GM12874 (cell line): ENCODE measurements at regions not wholly inside any gene's neighbourhood (a gene's known extent, or its start where the extent isn't known, plus 50 kb on each side); places are given as distances from the start of the nearest gene placed in this dataset.

Source experiments
- TF ChIP-seq, protein P1 (sequence below): IDR thresholded peaks from 2 replicates; pipeline ENCODE4 v1.5.1; 2011; ENCODE audit warnings: low read depth, mild to moderate bottlenecking, control low read depth, low read length, moderate library complexity; ENCODE audit not compliant: insufficient read depth

- TF ChIP-seq, protein P1, sequence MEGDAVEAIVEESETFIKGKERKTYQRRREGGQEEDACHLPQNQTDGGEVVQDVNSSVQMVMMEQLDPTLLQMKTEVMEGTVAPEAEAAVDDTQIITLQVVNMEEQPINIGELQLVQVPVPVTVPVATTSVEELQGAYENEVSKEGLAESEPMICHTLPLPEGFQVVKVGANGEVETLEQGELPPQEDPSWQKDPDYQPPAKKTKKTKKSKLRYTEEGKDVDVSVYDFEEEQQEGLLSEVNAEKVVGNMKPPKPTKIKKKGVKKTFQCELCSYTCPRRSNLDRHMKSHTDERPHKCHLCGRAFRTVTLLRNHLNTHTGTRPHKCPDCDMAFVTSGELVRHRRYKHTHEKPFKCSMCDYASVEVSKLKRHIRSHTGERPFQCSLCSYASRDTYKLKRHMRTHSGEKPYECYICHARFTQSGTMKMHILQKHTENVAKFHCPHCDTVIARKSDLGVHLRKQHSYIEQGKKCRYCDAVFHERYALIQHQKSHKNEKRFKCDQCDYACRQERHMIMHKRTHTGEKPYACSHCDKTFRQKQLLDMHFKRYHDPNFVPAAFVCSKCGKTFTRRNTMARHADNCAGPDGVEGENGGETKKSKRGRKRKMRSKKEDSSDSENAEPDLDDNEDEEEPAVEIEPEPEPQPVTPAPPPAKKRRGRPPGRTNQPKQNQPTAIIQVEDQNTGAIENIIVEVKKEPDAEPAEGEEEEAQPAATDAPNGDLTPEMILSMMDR = no peak
Observed at GRCh38 chr3:194772241-194773000, 86.7 kb downstream of the FAM43A start.

DNA sequence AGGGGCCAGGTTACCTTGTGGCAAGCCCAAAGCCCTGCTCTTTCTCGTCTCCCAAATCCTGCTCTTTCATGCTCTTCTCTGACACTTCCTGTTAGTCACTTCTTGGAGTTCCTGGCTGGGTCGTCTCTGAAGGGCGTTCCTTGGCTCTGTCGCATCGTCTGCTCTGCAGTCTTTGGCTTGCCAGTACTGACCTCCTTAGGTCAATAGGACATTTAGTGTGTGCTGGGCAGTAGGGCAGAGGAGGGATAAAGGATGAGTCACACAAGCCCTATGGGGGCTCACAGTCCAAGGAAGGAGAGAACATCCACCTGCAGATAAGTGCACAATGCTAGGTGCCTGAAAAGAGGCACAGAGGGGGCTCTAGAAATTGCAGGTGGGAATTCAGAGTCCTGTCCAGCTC is 87.5 kb downstream of the FAM43A start:
- TF ChIP-seq, protein P1 = no peak

- TF ChIP-seq, protein P1 = no peak
Observed at GRCh38 chr3:194773771-194774455, 88.2 kb downstream of the FAM43A start.

DNA sequence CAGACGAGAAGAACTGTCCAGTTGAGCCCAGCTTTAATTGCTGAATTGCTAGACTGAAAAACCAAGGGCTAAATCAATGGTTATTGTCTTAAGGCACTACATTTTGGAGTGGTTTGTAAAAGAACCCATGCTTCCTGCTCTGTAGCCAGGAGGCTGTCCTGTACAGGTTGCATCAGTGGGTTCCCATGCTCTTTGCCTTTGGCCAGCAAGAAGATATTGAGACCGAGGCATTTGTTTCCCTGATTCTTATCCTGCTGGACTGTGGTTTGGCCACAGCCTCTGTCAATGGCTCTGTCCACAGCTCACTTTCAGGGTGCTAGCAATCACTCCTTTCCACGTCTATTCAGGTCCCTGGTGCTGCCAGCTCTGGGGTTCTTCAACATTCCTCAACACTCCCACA is 89.6 kb downstream of the FAM43A start:
- TF ChIP-seq, protein P1 = no peak

GRCh38 chr3:194775731-194776130 is 90.0 kb downstream of the FAM43A start:
- TF ChIP-seq, protein P1 = no peak

GRCh38 chr3:194777729-194778128 is 92.0 kb downstream of the FAM43A start:
- TF ChIP-seq, protein P1 = no peak

- TF ChIP-seq, protein P1 = no peak
Observed at GRCh38 chr3:194779729-194780224, 94.1 kb downstream of the FAM43A start.
